Loucy (cell line): ENCODE measurements at regions not wholly inside any gene's neighbourhood (a gene's known extent, or its start where the extent isn't known, plus 50 kb on each side); places are given as distances from the start of the nearest gene placed in this dataset.

Source experiments
- CTCF ChIP-seq: fragments of 200-600 bp; sonication (generic); conservative IDR thresholded peaks from 2 replicates; pipeline ENCODE4 v1.5.1; 2014; ENCODE audit warnings: mild to moderate bottlenecking, antibody characterized with exemption, low read length
- EZH2phosphoT487 ChIP-seq: fragments of 200-600 bp; IDR thresholded peaks from 2 replicates; pipeline ENCODE4 v1.6.1; 2018; ENCODE audit warnings: antibody characterized with exemption, mild to moderate bottlenecking, moderate library complexity, borderline replicate concordance

GRCh38 chr15:29438703-29439055 is 169.1 kb upstream of the NSMCE3 start:
- TF ChIP-seq CTCF (no peak), EZH2phosphoT487 (no peak)
